ENCODE measurements at regions not wholly inside any gene's neighbourhood (a gene's known extent, or its start where the extent isn't known, plus 50 kb on each side); places are given as distances from the start of the nearest gene placed in this dataset.

DNA sequence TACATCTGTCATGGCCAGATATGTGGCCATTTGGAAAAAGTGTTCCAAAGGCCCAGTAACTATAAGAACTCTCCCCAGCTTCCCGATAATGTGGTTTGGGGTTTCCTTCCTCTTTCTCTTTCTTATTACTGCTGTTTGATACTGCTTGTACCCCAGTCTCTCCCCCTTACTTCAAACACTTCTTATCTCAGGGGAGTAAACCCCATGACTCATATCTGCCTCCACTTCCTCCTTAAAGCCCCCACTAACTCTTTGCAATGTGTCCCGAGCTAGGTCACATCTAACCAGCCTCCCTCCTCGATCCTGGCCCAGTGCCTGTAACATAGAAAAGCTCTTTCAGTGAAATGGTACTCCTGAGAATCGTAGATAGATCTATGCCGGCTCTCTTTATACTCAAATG is 82.4 kb upstream of the STARD13 start:
- Histone ChIP-seq H3K27me3 (replicated peaks in 2 of 5; ENCODE audit: control insufficient read depth in 4 of 5, insufficient read depth in 5 of 5, low read length in 4 of 5) (no peaks in the 10 kb centered on the region), H3K4me3 (ENCODE audit: control insufficient read depth in 1 of 7, extremely low read depth in 1 of 7, insufficient read depth in 4 of 7, low read depth in 2 of 7, low read length in 6 of 7) (peak overlapping the region in 3 of 7 experiments; percentile 7 to 49 (median 36)), H3K36me3 (ENCODE audit: control insufficient read depth in 4 of 4, insufficient read depth in 4 of 4, low read length in 3 of 4) (no peaks in the 10 kb centered on the region), H3K9me3 (ENCODE audit: control extremely low read depth in 1 of 5, control insufficient read depth in 4 of 5, insufficient read depth in 2 of 5, low read depth in 1 of 5, low read length in 4 of 5) (no peaks in the 10 kb centered on the region), H3K27ac (ENCODE audit: insufficient read depth in 1 of 2, low read depth in 1 of 2, low read length in 2 of 2, poor library complexity in 1 of 2, severe bottlenecking in 2 of 2) (peak overlapping the region in 1 of 2 experiments; percentile 37), H3K4me1 (ENCODE audit: control extremely low read depth in 1 of 4, control insufficient read depth in 4 of 4, insufficient read depth in 4 of 4, low read length in 3 of 4) (peaks cover 9 to 45% (median 19%) of the 10 kb centered on the region in 4 experiments)
- peak; percentile 81 to 95 (median 91) for DNase-seq
- WGBS (ENCODE audit: insufficient coverage) = 4% methylated on average over 4 of the region's 5 CpGs
- POLR2A ChIA-PET = interaction anchor here (0.6 kb wide), 1 partner anchor 175 kb away, joined by 3 read pairs; no protein-coding TSS in a partner anchor
- CTCF ChIA-PET = no interaction called here

DNA sequence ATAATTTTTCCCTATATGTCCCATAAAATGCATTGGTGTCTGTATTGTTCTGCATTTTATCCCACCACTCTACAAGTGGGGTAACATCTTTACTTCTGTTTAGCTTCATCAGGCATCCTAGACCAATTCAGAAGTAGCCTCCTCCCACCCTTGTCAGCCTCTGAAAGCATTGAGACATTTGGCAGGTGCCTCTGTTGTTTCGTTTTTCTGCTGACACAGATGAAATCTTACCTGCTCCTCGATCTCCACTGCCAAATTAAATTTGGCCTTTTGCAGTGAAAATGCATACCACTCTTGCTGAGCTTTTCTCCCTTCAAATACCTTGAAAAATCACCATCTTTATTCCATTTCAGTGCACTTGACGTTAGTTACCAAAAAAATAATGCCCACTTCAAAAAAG is 83.5 kb upstream of the STARD13 start:
- H3K36me3 ChIP-seq (ENCODE audit: control insufficient read depth in 4 of 4, insufficient read depth in 4 of 4, low read length in 3 of 4) = no peaks in the 10 kb centered on the region
- no peak overlapping the region for H3K4me3 ChIP-seq (ENCODE audit: control insufficient read depth in 1 of 7, extremely low read depth in 1 of 7, insufficient read depth in 4 of 7, low read depth in 2 of 7, low read length in 6 of 7)
- DNase-seq = no peak
- WGBS (ENCODE audit: insufficient coverage) = 89% methylated on average over 2 of the region's 3 CpGs
- H3K27me3 ChIP-seq (replicated peaks in 2 of 5; ENCODE audit: control insufficient read depth in 4 of 5, insufficient read depth in 5 of 5, low read length in 4 of 5) = no peaks in the 10 kb centered on the region
- no peak overlapping the region for H3K27ac ChIP-seq (ENCODE audit: insufficient read depth in 1 of 2, low read depth in 1 of 2, low read length in 2 of 2, poor library complexity in 1 of 2, severe bottlenecking in 2 of 2)
- ChIA-PET POLR2A (no interaction called here), CTCF (no interaction called here)
- no peaks in the 10 kb centered on the region for H3K9me3 ChIP-seq (ENCODE audit: control extremely low read depth in 1 of 5, control insufficient read depth in 4 of 5, insufficient read depth in 2 of 5, low read depth in 1 of 5, low read length in 4 of 5)
- peaks cover 9 to 41% (median 19%) of the 10 kb centered on the region in 4 experiments for H3K4me1 ChIP-seq (ENCODE audit: control extremely low read depth in 1 of 4, control insufficient read depth in 4 of 4, insufficient read depth in 4 of 4, low read length in 3 of 4)

DNA sequence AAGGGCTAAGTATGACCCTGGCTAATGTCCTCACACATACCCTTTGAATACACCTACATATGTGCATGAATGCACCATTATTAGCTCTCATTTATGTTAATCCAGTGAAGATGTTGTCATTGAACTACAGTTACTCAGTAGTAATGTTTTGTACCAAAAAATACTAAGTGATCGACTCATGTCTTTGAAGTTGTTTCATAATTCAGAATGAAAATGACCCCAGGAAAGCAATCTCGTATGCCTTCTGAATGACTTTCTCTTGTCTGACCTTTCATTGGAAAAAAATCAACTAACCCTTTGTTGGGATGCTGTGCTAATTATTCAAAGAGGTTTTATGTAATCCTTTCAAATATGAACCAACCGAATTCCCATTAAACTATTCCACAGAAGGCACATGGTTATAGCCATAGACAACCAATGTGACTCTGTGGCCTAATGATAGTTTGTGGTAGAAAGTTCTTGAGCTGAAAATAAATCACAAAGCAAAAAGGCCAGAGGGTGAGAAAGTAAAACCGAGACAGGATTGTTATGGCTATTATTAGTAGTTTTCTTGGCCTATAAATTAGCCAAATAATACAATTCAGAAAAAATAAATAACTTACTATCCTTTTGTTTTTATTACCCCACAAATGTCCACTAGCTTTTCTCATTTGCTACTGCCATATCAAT is 86.8 kb upstream of the STARD13 start:
- 100% methylated on average over 2 of the region's 4 CpGs for WGBS (ENCODE audit: insufficient coverage)

DNA sequence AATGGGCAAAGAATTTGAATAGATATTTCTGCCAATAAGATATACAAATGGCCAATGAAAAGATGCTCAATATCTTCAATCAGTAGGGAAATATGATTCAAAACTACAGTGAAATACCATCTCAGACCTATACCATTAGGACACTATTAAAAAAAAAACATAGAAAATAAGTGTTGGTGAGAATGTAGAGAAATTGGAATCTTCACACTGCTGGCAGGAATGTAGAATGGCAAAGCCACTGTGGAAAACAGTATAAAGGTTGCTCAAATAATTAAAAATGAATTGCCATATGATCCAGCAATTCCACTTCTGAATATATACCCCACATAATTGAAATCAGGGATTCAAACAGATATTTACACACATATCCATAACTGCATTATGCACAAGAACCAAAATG is 88.1 kb upstream of the STARD13 start:
- Histone ChIP-seq H3K4me1 (ENCODE audit: control extremely low read depth in 1 of 4, control insufficient read depth in 4 of 4, insufficient read depth in 4 of 4, low read length in 3 of 4) (peaks cover 0 to 7% (median 2%) of the 10 kb centered on the region in 4 experiments), H3K27me3 (replicated peaks in 2 of 5; ENCODE audit: control insufficient read depth in 4 of 5, insufficient read depth in 5 of 5, low read length in 4 of 5) (no peaks in the 10 kb centered on the region), H3K4me3 (ENCODE audit: control insufficient read depth in 1 of 7, extremely low read depth in 1 of 7, insufficient read depth in 4 of 7, low read depth in 2 of 7, low read length in 6 of 7) (no peak overlapping the region), H3K36me3 (ENCODE audit: control insufficient read depth in 4 of 4, insufficient read depth in 4 of 4, low read length in 3 of 4) (no peaks in the 10 kb centered on the region), H3K27ac (ENCODE audit: insufficient read depth in 1 of 2, low read depth in 1 of 2, low read length in 2 of 2, poor library complexity in 1 of 2, severe bottlenecking in 2 of 2) (no peak overlapping the region), H3K9me3 (ENCODE audit: control extremely low read depth in 1 of 5, control insufficient read depth in 4 of 5, insufficient read depth in 2 of 5, low read depth in 1 of 5, low read length in 4 of 5) (peaks cover 3 to 10% (median 6%) of the 10 kb centered on the region in 5 experiments)
- CTCF ChIA-PET = no interaction called here
- DNase-seq = no peak
- POLR2A ChIA-PET = no interaction called here

More for the DNA sequence above, 86.8 kb upstream of the STARD13 start:
- peaks cover 3 to 10% (median 6%) of the 10 kb centered on the region in 5 experiments for H3K9me3 ChIP-seq (ENCODE audit: control extremely low read depth in 1 of 5, control insufficient read depth in 4 of 5, insufficient read depth in 2 of 5, low read depth in 1 of 5, low read length in 4 of 5)
- no peak overlapping the region for H3K27ac ChIP-seq (ENCODE audit: insufficient read depth in 1 of 2, low read depth in 1 of 2, low read length in 2 of 2, poor library complexity in 1 of 2, severe bottlenecking in 2 of 2)
- ChIA-PET POLR2A (no interaction called here), CTCF (no interaction called here)
- no peaks in the 10 kb centered on the region for H3K36me3 ChIP-seq (ENCODE audit: control insufficient read depth in 4 of 4, insufficient read depth in 4 of 4, low read length in 3 of 4)
- H3K27me3 ChIP-seq (replicated peaks in 2 of 5; ENCODE audit: control insufficient read depth in 4 of 5, insufficient read depth in 5 of 5, low read length in 4 of 5) = no peaks in the 10 kb centered on the region
- H3K4me1 ChIP-seq (ENCODE audit: control extremely low read depth in 1 of 4, control insufficient read depth in 4 of 4, insufficient read depth in 4 of 4, low read length in 3 of 4) = peaks cover 6 to 20% (median 14%) of the 10 kb centered on the region in 4 experiments
- no peak overlapping the region for H3K4me3 ChIP-seq (ENCODE audit: control insufficient read depth in 1 of 7, extremely low read depth in 1 of 7, insufficient read depth in 4 of 7, low read depth in 2 of 7, low read length in 6 of 7)
- DNase-seq = no peak

DNA sequence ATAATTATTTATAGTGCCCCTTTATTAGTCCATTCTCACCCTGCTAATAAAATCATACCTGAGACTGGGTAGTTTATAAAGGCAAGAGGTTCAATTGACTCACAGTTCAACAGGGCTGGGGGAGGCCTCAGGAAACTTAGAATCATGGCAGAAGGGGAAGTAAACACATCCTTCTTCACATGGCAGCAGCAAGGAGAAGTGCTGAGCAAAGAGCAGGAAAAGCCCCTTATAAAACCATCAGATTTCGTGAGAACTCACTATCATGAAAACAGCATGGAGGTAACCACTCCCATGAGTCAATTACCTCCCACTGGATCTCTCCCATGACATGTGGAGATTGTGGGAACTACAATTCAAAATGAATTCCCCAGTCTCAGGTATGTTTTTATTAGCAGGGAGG is 89.9 kb upstream of the STARD13 start:
- Histone ChIP-seq H3K4me3 (ENCODE audit: control insufficient read depth in 1 of 7, extremely low read depth in 1 of 7, insufficient read depth in 4 of 7, low read depth in 2 of 7, low read length in 6 of 7) (no peak overlapping the region), H3K27ac (ENCODE audit: insufficient read depth in 1 of 2, low read depth in 1 of 2, low read length in 2 of 2, poor library complexity in 1 of 2, severe bottlenecking in 2 of 2) (no peak overlapping the region), H3K4me1 (ENCODE audit: control extremely low read depth in 1 of 4, control insufficient read depth in 4 of 4, insufficient read depth in 4 of 4, low read length in 3 of 4) (no peaks in the 10 kb centered on the region), H3K27me3 (replicated peaks in 2 of 5; ENCODE audit: control insufficient read depth in 4 of 5, insufficient read depth in 5 of 5, low read length in 4 of 5) (no peaks in the 10 kb centered on the region), H3K9me3 (ENCODE audit: control extremely low read depth in 1 of 5, control insufficient read depth in 4 of 5, insufficient read depth in 2 of 5, low read depth in 1 of 5, low read length in 4 of 5) (peaks cover 3 to 10% (median 6%) of the 10 kb centered on the region in 5 experiments), H3K36me3 (ENCODE audit: control insufficient read depth in 4 of 4, insufficient read depth in 4 of 4, low read length in 3 of 4) (no peaks in the 10 kb centered on the region)
- 43% methylated on average over 1 of the region's 1 CpG for WGBS (ENCODE audit: insufficient coverage)
- ChIA-PET POLR2A (no interaction called here), CTCF (no interaction called here)
- DNase-seq = peak in 2 of 3 donors; percentile 25 to 35

DNA sequence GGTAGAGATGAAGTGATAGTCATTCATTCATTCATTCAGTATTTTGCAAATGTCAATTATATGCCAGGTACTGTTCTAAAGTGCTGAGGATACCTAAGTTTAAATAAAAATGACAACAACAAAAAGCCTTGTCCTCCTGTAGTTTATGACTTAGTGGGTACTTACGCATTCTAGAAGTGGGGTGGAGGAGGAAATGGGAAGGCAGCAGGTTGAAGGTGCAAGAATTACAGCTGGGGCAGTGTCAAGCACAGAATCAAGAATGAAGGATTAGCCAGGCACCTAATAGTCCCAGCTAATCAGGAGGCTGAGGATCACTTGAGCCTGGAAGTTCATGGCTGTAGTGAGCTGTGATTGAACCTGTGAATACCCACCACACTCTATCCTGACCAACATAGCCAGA is 90.7 kb upstream of the STARD13 start:
- no peaks in the 10 kb centered on the region for H3K27me3 ChIP-seq (replicated peaks in 2 of 5; ENCODE audit: control insufficient read depth in 4 of 5, insufficient read depth in 5 of 5, low read length in 4 of 5)
- H3K27ac ChIP-seq (ENCODE audit: insufficient read depth in 1 of 2, low read depth in 1 of 2, low read length in 2 of 2, poor library complexity in 1 of 2, severe bottlenecking in 2 of 2) = no peak overlapping the region
- H3K9me3 ChIP-seq (ENCODE audit: control extremely low read depth in 1 of 5, control insufficient read depth in 4 of 5, insufficient read depth in 2 of 5, low read depth in 1 of 5, low read length in 4 of 5) = peaks cover 3 to 10% (median 6%) of the 10 kb centered on the region in 5 experiments
- H3K36me3 ChIP-seq (ENCODE audit: control insufficient read depth in 4 of 4, insufficient read depth in 4 of 4, low read length in 3 of 4) = no peaks in the 10 kb centered on the region
- no peak overlapping the region for H3K4me3 ChIP-seq (ENCODE audit: control insufficient read depth in 1 of 7, extremely low read depth in 1 of 7, insufficient read depth in 4 of 7, low read depth in 2 of 7, low read length in 6 of 7)
- H3K4me1 ChIP-seq (ENCODE audit: control extremely low read depth in 1 of 4, control insufficient read depth in 4 of 4, insufficient read depth in 4 of 4, low read length in 3 of 4) = no peaks in the 10 kb centered on the region
- DNase-seq = no peak
- 100% methylated on average over 1 of the region's 1 CpG for WGBS (ENCODE audit: insufficient coverage)
- ChIA-PET CTCF (interaction anchor here (0.9 to 1.1 kb wide), 2 partner anchors 12 to 107 kb away, joined by 3 read pairs; no protein-coding TSS in a partner anchor), POLR2A (no interaction called here)

DNA sequence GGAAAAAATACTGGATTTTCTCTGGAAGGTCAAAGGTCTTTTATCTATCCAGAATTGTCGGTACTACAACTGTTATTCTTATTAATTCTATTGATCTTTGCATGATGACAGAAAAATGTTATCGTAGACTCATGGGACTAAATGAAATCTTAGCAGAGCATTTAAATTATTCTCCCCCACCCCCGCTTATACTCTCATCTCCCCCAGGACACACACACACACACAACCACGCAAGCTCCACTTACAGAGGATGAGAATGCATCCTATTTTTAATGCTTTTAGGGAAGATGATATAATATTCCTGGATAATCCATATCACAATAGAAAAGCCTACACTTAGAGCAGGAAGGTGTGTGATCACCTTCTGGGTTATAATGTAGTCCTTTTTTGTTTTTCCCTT is 91.9 kb upstream of the STARD13 start:
- H3K4me3 ChIP-seq (ENCODE audit: control insufficient read depth in 1 of 7, extremely low read depth in 1 of 7, insufficient read depth in 4 of 7, low read depth in 2 of 7, low read length in 6 of 7) = no peak overlapping the region
- H3K9me3 ChIP-seq (ENCODE audit: control extremely low read depth in 1 of 5, control insufficient read depth in 4 of 5, insufficient read depth in 2 of 5, low read depth in 1 of 5, low read length in 4 of 5) = peaks cover 3 to 10% (median 6%) of the 10 kb centered on the region in 5 experiments
- ChIA-PET POLR2A (no interaction called here), CTCF (no interaction called here)
- H3K36me3 ChIP-seq (ENCODE audit: control insufficient read depth in 4 of 4, insufficient read depth in 4 of 4, low read length in 3 of 4) = no peaks in the 10 kb centered on the region
- H3K27ac ChIP-seq (ENCODE audit: insufficient read depth in 1 of 2, low read depth in 1 of 2, low read length in 2 of 2, poor library complexity in 1 of 2, severe bottlenecking in 2 of 2) = no peak overlapping the region
- no peaks in the 10 kb centered on the region for H3K27me3 ChIP-seq (replicated peaks in 2 of 5; ENCODE audit: control insufficient read depth in 4 of 5, insufficient read depth in 5 of 5, low read length in 4 of 5)
- no peak for DNase-seq
- WGBS (ENCODE audit: insufficient coverage) = no CpG with 5 or more reads among the region's 4 CpGs
- H3K4me1 ChIP-seq (ENCODE audit: control extremely low read depth in 1 of 4, control insufficient read depth in 4 of 4, insufficient read depth in 4 of 4, low read length in 3 of 4) = no peaks in the 10 kb centered on the region
